PC-9 (cell line): ENCODE measurements at regions not wholly inside any gene's neighbourhood (a gene's known extent, or its start where the extent isn't known, plus 50 kb on each side); places are given as distances from the start of the nearest gene placed in this dataset.

ENCODE experiments used
- BruUV-seq: library from RNA; stranded (reverse); fragments of 400-500 nt; replicated peaks from 2 replicates; lab custom pipeline; 2021; lab: Mats Ljungman, UMichigan
- CTCF ChIA-PET: fragments of 300-600 bp; sonication (Branson Sonifier 250); formaldehyde crosslinking; loops from one replicate; lab custom pipeline; 2022; ENCODE audit warnings: antibody characterized with exemption; lab: Charles Lee
- POLR2A ChIA-PET: fragments of 300-600 bp; sonication (Branson Sonifier 250); formaldehyde crosslinking; loops from one replicate; lab custom pipeline; 2022; ENCODE audit warnings: antibody characterized with exemption; ENCODE audit not compliant: unreplicated experiment; lab: Charles Lee
- DNase-seq, 2 experiments: peaks; one replicate each; pipeline versions ENCODE4 v3.0.0 to v3.0.0-alpha.2; 2015 to 2022; ENCODE audit warnings: mixed read lengths in 1 of 2
- H2AFZ ChIP-seq: fragments of 200-600 bp; sonication (generic); 2 replicates; pipeline ENCODE4 v1.8.1; 2017; ENCODE audit warnings: antibody characterized with exemption
- H3F3A ChIP-seq: fragments of 200-600 bp; sonication (generic); 2 replicates; pipeline ENCODE4 v1.8.1; 2017; ENCODE audit warnings: antibody characterized with exemption, mild to moderate bottlenecking, low read depth; ENCODE audit not compliant: insufficient read depth
- H3K27ac ChIP-seq: fragments of 200-600 bp; sonication (generic); 2 replicates; pipeline ENCODE4 v1.6.1; 2016; ENCODE audit warnings: mixed run types
- H3K27me3 ChIP-seq: fragments of 200-600 bp; sonication (generic); 2 replicates; pipeline ENCODE4 v1.6.1; 2016; ENCODE audit warnings: low read depth, mixed run types; ENCODE audit not compliant: insufficient read depth
- H3K36me3 ChIP-seq: fragments of 200-600 bp; sonication (generic); 2 replicates; pipeline ENCODE4 v1.6.1; 2016; ENCODE audit warnings: low read depth, mixed run types
- H3K4me1 ChIP-seq: fragments of 200-600 bp; sonication (generic); replicated peaks from 2 replicates; pipeline ENCODE4 v1.6.1; 2016; ENCODE audit warnings: mixed run types; ENCODE audit not compliant: insufficient read depth
- H3K4me2 ChIP-seq: fragments of 200-600 bp; sonication (generic); 2 replicates; pipeline ENCODE4 v1.6.1; 2017; ENCODE audit warnings: mixed run types
- H3K4me3 ChIP-seq: fragments of 200-600 bp; sonication (generic); 2 replicates; pipeline ENCODE4 v1.6.1; 2016; ENCODE audit warnings: mixed run types
- H3K79me2 ChIP-seq: fragments of 200-600 bp; sonication (generic); 2 replicates; pipeline ENCODE4 v1.6.1; 2017; ENCODE audit warnings: low read depth, mixed run types
- H3K9me2 ChIP-seq: fragments of 200-600 bp; sonication (generic); 2 replicates; pipeline ENCODE4 v1.8.1; 2017; ENCODE audit warnings: mild to moderate bottlenecking; ENCODE audit not compliant: insufficient read depth
- H3K9me3 ChIP-seq: fragments of 200-600 bp; sonication (generic); 2 replicates; pipeline ENCODE4 v1.8.1; 2016; ENCODE audit warnings: low read depth; ENCODE audit not compliant: insufficient read depth
- H4K20me1 ChIP-seq: fragments of 200-600 bp; sonication (generic); 2 replicates; pipeline ENCODE4 v1.8.1; 2017; ENCODE audit not compliant: insufficient read depth
- EZH2 ChIP-seq: fragments of 200-600 bp; sonication (generic); IDR thresholded peaks from 2 replicates; pipeline ENCODE4 v1.8.0; 2017; ENCODE audit warnings: antibody characterized with exemption, low read depth
- intact Hi-C: fragments of 100-400 bp; cut with micrococcal nuclease; formaldehyde crosslinking; loops from one replicate; pipeline ENCODE4 v1.10.0; 2022; ENCODE audit not compliant: unreplicated experiment
- TF ChIP-seq, protein P1 (sequence below): fragments of 200-600 bp; sonication (generic); conservative IDR thresholded peaks from 2 replicates; pipeline ENCODE4 v1.6.1; 2017; ENCODE audit warnings: mixed run types, antibody characterized with exemption, mild to moderate bottlenecking, moderate library complexity

DNA sequence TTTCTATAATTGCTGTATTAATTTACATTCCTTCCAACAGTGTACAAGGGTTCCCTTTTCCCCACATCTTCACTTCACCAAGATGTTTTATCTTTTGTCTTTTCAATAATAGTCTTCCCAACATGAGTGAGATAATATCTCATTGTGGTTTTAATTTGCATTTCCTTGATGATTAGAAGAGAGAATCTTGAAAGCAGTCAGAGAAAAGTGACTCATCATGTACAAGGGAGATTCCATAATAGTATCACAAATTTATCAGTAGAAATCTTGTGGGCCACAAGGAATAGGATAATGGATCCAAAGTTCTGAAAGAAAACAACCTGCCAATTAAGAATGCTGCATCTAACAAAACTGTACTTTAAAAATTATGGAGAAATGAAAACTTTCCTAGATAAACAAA is 189.3 kb downstream of the NECTIN3 start:
- CTCF ChIA-PET = interaction anchor here (0.7 kb wide), 1 partner anchor 254 kb away, joined by 5 read pairs; no protein-coding TSS in a partner anchor

DNA sequence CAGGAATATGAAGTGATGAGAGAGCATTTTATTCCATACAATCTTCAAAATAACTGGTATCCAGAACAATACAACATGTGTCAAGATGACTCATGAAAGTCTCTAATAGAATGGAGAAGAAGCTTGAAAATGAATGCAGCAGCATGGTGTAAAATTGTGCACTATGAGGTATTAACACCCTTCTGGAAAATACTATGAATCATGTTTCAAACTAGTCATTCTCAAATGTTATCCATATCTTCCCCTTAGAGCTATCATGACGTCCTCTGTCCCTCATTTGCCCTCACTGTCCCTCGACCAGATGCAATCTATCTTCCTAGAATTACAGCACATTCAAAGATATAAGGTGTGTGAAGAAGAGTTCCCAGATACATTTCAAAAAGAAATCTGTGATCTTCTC is 198.2 kb downstream of the NECTIN3 start:
- H3K79me2 ChIP-seq = no peaks in the 10 kb centered on the region
- H3K4me2 ChIP-seq = no peak overlapping the region
- no peak overlapping the region for H3K4me3 ChIP-seq
- no peaks in the 10 kb centered on the region for H3K27me3 ChIP-seq
- intact Hi-C loops = loop anchor here (10.0 kb wide), 1 partner anchor 265 kb away; no protein-coding TSS in a partner anchor
- no TSS peak for BruUV-seq
- CTCF ChIA-PET = no interaction called here
- H3K4me1 ChIP-seq = no peaks in the 10 kb centered on the region
- H2AFZ ChIP-seq = no peak overlapping the region; the same call in 1 of the 2 replicates
- no peaks in the 10 kb centered on the region; the same call in 1 of the 2 replicates for H3K9me3 ChIP-seq
- no peaks in the 10 kb centered on the region for H3K36me3 ChIP-seq
- no peaks in the 10 kb centered on the region for H3F3A ChIP-seq
- H3K27ac ChIP-seq = no peak overlapping the region
- H4K20me1 ChIP-seq = no peaks in the 10 kb centered on the region
- TF ChIP-seq EZH2 = no peak
- TF ChIP-seq, protein P1, sequence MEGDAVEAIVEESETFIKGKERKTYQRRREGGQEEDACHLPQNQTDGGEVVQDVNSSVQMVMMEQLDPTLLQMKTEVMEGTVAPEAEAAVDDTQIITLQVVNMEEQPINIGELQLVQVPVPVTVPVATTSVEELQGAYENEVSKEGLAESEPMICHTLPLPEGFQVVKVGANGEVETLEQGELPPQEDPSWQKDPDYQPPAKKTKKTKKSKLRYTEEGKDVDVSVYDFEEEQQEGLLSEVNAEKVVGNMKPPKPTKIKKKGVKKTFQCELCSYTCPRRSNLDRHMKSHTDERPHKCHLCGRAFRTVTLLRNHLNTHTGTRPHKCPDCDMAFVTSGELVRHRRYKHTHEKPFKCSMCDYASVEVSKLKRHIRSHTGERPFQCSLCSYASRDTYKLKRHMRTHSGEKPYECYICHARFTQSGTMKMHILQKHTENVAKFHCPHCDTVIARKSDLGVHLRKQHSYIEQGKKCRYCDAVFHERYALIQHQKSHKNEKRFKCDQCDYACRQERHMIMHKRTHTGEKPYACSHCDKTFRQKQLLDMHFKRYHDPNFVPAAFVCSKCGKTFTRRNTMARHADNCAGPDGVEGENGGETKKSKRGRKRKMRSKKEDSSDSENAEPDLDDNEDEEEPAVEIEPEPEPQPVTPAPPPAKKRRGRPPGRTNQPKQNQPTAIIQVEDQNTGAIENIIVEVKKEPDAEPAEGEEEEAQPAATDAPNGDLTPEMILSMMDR = no peak
- DNase-seq = no peak
- no peaks in the 10 kb centered on the region for H3K9me2 ChIP-seq
- POLR2A ChIA-PET = interaction anchor here (0.6 kb wide), 1 partner anchor 75 kb away, joined by 3 read pairs; no protein-coding TSS in a partner anchor

More for the DNA sequence above, 189.3 kb downstream of the NECTIN3 start:
- no TSS peak for BruUV-seq
- no peaks in the 10 kb centered on the region for H3K36me3 ChIP-seq
- DNase-seq = no peak
- no peak overlapping the region for H3K4me3 ChIP-seq
- H3K27me3 ChIP-seq = no peaks in the 10 kb centered on the region
- no peaks in the 10 kb centered on the region for H3K4me1 ChIP-seq
- TF ChIP-seq, protein P1 = no peak
- no peak for TF ChIP-seq EZH2
- no peak overlapping the region for H3K4me2 ChIP-seq
- H4K20me1 ChIP-seq = no peaks in the 10 kb centered on the region
- H3K9me2 ChIP-seq = no peaks in the 10 kb centered on the region; the same call in 1 of the 2 replicates
- no peak overlapping the region for H3K27ac ChIP-seq
- POLR2A ChIA-PET = no interaction called here
- H2AFZ ChIP-seq = no peak overlapping the region
- H3F3A ChIP-seq = no peaks in the 10 kb centered on the region
- intact Hi-C loops = loop anchor here (10.0 kb wide), 1 partner anchor 274 kb away; no protein-coding TSS in a partner anchor
- no peaks in the 10 kb centered on the region; the same call in 1 of the 2 replicates for H3K9me3 ChIP-seq
- no peaks in the 10 kb centered on the region for H3K79me2 ChIP-seq

DNA sequence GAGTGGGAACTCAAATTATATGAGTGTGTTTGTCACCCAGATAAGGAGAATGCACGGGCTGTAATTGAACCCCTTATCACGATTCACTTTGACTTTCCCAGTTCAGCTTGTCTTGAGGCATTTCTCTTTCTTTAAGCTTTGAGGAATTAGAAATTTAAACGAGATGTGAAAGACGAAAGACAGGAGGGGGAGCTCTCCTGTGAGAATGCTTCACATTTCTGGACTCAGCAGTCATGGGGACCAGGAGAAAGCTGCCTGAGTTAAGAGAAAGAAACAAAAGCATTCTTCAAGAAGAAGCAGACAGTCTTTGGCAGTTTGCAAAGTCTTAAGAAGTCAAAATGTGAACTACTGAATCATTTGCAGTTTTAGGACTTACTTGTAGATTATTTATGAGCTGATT is 205.6 kb downstream of the NECTIN3 start:
- intact Hi-C loops = no loop called here
- Histone ChIP-seq H3K79me2 (no peaks in the 10 kb centered on the region), H4K20me1 (no peaks in the 10 kb centered on the region), H3F3A (no peaks in the 10 kb centered on the region), H3K9me3 (no peaks in the 10 kb centered on the region), H3K4me2 (no peak overlapping the region), H3K27me3 (no peaks in the 10 kb centered on the region), H3K9me2 (0 out of 2 replicates have a peak, but pooled peaks cover 3% of the 10 kb centered on the region), H3K36me3 (no peaks in the 10 kb centered on the region), H3K4me3 (no peak overlapping the region), H2AFZ (no peak overlapping the region), H3K4me1 (no peaks in the 10 kb centered on the region), H3K27ac (no peak overlapping the region)
- no TSS peak for BruUV-seq
- ChIA-PET POLR2A (interaction anchor here (0.7 kb wide), 1 partner anchor 383 kb away, joined by 5 read pairs; no protein-coding TSS in a partner anchor), CTCF (no interaction called here)
- DNase-seq = no peak
- no peak for TF ChIP-seq EZH2
- TF ChIP-seq, protein P1 = no peak
